ENCODE measurements at regions not wholly inside any gene's neighbourhood (a gene's known extent, or its start where the extent isn't known, plus 50 kb on each side); places are given as distances from the start of the nearest gene placed in this dataset.
"Not testable (repeated sequence)": the region's sequence is repeated elsewhere in the genome, so short reads cannot be mapped to it uniquely, and the experiment has no call there.

GRCh38 chr2:35255826-35256225 is 1099.8 kb upstream of the CRIM1 start:
- DNase-seq, result no peak

- DNase-seq, result no peak
These were observed 1104.4 kb upstream of the CRIM1 start for GRCh38 chr2:35251156-35251555.

DNA sequence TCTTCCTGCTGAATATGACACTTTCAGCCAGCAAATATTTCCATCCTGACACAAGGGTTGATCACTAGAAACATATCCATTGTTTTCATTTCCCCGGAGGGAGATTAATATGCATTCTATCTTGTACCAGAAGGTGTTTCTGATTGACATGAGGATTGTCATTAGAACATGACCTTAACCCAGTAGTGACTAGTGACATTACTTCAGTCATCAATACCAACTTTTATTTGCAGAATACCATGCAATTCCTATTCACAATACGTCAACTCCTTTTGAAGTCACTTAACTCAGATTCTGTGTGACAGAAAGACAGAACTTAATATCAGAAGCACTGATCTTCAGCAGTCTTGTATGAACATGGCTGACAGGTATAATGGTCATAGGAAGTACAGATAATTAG is 1108.9 kb upstream of the CRIM1 start:
- no peak for DNase-seq

DNA sequence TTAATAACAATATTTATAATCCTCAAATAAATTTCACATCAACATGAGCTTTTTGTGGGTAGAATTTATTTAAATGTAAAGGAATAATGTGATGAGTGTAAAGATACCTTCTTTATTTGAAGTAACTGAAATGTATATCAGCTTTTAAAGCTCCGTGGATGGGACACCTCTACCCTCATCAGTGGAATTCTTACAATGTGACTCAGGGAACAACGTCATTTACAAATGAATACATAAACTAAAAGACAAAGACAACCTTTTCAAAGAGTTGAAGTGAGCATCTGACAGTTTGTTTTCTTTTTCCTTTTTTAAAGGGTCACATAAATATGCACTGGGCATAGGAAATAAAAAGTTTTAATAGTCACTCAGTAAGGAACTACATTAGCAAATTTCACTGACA is 1127.0 kb upstream of the CRIM1 start:
- no peak for DNase-seq

DNA sequence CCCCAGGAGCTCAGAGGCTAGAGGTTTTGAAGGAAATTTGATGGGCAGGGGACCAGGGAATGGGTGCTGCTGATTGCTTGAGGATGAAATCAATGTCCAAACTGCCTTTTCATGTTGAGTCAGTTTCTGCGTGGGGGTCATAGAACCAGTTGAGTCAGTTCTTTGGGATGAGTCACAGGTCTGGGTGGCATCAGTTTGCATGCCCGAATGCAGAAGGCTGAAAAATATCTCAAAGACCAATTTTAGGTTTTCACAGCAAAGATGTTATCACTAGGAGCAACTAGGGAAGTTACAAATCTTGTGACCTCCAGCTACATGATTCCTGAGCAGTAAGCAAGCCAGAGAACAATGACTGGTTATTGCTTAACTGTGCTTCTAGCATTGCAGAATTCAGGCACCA is 1135.1 kb upstream of the CRIM1 start:
- peak; percentile 51 for DNase-seq

GRCh38 chr2:35204881-35205280 is 1150.7 kb upstream of the CRIM1 start:
- DNase-seq, result no peak

DNA sequence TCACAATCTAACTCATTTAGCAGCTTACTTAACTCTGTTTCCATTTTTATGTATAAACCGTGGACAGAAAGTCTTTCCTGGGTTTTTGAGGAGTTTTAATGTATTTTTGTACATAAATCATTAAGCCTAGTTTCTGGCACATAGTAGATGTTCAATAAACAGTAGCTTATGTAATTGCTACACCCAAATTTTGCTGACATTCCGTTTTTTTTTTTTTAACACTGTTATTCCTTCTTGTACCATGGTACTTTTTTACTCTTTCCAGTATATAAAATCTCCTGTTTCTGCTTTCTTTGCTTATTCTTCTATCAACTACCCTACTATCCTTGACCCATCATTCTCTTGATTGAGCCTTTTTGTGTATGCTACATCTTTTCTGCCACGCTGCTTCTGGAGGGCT is 1151.3 kb upstream of the CRIM1 start:
- DNase-seq, result no peak

GRCh38 chr2:35199298-35199697 is 1156.3 kb upstream of the CRIM1 start:
- peak; percentile 21 for DNase-seq

- peak; percentile 53 for DNase-seq
These were observed 1169.6 kb upstream of the CRIM1 start for GRCh38 chr2:35185861-35186412.

DNA sequence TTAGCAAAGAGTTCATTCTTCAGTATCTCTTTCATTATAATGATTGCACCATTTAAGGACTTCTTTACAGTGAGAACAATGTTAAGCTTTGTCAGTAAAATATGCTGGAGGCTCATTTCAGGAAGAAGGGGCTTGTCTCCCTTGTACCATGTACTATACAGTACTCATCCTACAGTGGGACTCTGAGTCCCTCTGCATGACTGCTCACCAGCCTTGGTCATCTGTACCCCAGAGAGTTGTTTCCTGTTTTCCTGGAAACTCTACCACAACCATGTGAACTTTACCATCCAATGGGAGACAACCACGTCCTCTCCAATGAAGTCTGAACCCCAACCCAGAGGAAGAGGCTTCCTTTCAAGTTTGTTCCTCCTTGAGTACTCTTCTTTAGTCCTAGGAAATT is 1171.1 kb upstream of the CRIM1 start:
- no peak for DNase-seq

GRCh38 chr2:35176726-35177125 is 1178.9 kb upstream of the CRIM1 start:
- DNase-seq, result not testable (repeated sequence)

GRCh38 chr2:35174845-35175244 is 1180.7 kb upstream of the CRIM1 start:
- no peak for DNase-seq

GRCh38 chr2:35172687-35173086 is 1182.9 kb upstream of the CRIM1 start:
- no peak for DNase-seq

- peak; percentile 38 for DNase-seq
These were observed 1187.2 kb upstream of the CRIM1 start for GRCh38 chr2:35168351-35168750.

- no peak for DNase-seq
These were observed 1191.6 kb upstream of the CRIM1 start for GRCh38 chr2:35163948-35164347.

- DNase-seq, result no peak
These were observed 1194.7 kb upstream of the CRIM1 start for GRCh38 chr2:35160871-35161270.

GRCh38 chr2:35125871-35126270 is 1229.7 kb upstream of the CRIM1 start:
- no peak for DNase-seq

- no peak for DNase-seq
These were observed 1230.3 kb upstream of the CRIM1 start for GRCh38 chr2:35125278-35125677.

- DNase-seq, result peak; percentile 82
These were observed 1239.4 kb upstream of the CRIM1 start for GRCh38 chr2:35116151-35116550.

- DNase-seq, result peak; percentile 67
These were observed 1240.8 kb upstream of the CRIM1 start for GRCh38 chr2:35114765-35115164.

GRCh38 chr2:35112367-35112766 is 1243.2 kb upstream of the CRIM1 start:
- peak; percentile 78 for DNase-seq

- DNase-seq, result no peak
These were observed 1251.3 kb upstream of the CRIM1 start for GRCh38 chr2:35104309-35104708.

- DNase-seq, result no peak
These were observed 1256.2 kb upstream of the CRIM1 start for GRCh38 chr2:35099342-35099741.

DNA sequence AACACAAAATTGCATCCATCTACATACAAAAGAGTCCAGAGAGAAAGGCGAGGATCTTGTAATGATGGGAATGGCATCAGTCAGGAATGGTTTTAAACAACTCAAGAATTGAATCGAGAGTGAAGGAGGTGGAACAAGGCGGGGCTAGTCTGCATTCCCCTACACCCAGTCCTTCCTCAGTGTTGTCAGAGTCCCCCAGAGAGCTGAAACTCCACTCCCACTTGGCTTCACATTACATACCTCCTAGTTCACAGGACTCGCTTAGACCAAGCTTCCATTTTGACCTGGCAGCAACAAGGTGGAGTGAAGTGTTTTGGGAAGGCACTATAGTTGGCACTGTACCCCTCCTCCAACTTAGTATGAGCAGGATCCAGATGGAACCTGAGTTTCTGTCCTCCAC is 1273.5 kb upstream of the CRIM1 start:
- DNase-seq, result no peak

DNA sequence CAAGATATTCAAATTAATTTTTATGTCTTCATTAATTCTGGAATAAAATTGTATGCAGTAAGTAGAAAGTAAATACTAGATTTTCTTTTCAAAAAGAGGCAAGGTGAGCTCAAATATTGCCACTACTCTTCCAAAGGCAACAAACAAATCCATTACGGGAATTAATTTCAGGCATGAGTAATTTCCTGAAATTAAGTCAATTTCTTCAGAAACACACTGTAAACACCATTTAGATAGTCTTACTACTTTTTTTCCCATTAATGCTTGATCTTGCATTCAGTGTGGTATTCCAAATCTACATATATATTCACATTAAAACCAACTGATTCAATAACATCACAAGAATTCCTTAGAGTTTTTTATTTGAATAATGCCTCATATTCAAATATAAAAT is 1274.0 kb upstream of the CRIM1 start:
- DNase-seq, result no peak
